ENCODE measurements at regions not wholly inside any gene's neighbourhood (a gene's known extent, or its start where the extent isn't known, plus 50 kb on each side); places are given as distances from the start of the nearest gene placed in this dataset.

DNA sequence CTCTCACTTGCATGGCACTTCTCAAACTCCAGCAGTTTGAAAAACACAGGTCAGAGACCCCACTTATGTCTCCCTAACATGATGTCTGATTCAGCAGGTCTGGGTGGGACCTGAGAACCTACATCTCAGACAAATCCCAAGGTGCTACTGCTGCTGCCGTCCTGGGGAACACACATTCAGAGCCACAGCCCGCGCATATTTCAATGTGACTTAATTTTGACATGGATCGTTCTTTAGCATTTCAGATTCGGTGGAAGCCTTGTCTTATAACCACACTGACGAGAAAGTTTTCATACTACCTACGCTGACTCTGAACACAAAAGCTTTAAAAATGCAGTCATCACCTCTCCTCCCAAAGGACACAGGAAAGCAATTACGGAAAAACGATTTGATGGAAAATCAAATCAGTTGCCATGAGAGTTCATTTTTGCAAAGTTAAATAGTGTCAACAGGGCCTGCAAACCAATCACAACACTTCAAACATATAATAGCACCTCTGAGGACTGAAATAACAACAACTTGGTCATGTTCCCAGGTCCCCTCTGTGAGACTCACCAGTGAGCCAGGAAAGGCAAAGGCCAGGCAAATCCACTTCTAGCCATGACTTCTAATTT is 132.6 kb downstream of the SHANK2 start:
- no peak for DNase-seq

DNA sequence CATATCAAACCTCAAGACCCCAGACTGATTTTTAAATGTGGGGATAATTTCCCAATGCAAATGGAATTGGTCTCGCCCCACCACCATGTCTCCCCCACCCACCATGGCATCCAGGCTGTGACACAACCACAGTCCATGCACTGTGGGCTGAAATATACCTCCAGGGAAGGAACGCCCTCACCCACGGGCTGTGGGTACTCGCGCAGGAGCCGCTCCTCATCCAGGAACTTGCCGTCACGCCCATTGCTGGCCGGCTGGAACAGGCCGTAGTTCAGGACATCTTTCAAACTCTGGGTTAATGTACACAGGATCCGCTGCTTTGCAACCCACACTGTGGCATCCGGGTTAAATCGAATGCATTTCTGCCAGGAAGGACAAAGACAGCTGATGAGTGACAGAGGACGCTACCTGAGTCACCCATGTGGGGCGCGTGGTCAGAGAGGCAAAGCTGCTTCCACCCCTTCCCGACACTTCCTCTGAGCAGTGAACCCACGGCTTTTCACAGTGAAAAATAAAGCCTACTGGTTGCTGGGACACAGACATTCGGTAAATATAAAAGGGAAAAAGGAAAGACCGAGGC is 133.6 kb downstream of the SHANK2 start:
- DNase-seq: no peak

DNA sequence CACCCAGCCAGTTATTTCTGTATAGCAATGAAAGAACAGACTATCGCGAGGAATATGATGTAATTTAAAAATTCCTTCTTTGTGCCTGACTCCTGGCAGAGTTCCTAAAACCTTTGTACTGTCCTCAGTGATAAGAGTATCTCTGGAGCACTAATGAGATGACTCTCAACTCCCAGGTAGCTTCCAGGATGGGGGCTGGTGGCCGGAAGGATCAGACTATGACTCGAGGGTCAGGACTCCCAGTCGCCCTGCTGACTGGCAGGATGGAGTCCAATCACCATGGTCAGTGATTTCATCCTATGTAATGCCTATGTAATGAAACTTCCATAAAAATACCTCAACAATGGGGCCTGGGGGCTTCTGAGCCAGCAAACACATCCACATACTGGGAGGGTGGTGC is 135.1 kb downstream of the SHANK2 start:
- DNase-seq: no peak

DNA sequence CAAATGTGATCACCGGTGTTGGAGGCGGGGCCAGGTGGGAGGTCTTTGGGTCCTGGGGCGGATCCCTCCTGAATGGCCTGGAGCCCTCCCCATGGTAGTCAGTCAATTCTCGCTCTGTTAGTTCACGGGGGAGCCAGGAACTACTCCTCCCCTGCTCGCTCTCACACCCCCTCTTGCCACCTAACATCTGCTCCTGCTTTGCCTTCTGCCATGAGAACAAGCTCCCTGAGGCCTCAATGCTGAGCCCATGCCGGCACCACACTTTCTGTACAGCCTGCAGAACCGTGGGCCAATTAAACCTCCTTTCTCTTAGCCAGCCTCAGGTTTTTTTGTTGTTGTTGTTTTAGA is 135.7 kb downstream of the SHANK2 start:
- no peak for DNase-seq

DNA sequence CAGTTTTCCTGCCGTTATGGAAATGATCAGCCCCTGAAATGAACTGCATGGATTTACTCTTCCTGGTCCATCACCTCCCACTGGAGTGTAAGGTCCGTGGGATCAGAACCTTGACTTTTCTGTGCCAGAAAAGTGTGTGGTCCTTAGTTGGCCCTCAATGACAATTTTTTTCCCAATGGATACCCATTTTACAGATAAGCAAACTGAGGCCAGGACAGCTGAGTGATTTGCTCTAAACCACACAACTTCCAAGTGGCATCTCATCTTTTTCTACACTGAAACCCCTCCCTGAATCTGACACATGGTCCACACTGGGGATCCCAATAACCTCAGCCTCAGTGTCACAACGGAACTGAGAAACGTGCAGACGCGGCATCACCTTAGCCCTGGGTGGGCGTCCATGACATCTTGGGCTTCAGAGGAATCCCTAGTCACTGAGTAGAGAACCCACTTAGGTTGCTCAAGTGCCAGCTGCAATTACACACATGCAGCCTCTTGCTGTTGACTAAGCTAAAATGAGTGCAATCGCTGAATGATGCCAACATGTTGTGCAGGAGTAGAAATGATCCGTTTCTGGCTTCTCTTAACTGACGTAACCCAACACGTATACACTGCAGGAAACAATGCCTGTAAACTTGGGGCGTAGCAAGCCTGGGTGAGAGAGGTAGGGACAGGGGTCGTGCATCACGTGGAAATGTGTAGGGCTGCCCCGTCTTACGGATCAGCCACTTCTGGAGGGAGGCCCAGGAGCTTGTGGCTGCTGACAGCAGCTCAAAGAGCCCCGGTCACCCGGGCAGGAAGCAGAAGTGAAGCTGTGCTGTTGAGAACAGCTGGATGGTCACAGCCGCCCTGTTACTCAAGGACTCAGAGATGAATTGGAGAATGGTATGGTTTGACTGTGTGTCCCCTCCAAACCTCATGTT is 136.3 kb downstream of the SHANK2 start:
- no peak for DNase-seq

DNA sequence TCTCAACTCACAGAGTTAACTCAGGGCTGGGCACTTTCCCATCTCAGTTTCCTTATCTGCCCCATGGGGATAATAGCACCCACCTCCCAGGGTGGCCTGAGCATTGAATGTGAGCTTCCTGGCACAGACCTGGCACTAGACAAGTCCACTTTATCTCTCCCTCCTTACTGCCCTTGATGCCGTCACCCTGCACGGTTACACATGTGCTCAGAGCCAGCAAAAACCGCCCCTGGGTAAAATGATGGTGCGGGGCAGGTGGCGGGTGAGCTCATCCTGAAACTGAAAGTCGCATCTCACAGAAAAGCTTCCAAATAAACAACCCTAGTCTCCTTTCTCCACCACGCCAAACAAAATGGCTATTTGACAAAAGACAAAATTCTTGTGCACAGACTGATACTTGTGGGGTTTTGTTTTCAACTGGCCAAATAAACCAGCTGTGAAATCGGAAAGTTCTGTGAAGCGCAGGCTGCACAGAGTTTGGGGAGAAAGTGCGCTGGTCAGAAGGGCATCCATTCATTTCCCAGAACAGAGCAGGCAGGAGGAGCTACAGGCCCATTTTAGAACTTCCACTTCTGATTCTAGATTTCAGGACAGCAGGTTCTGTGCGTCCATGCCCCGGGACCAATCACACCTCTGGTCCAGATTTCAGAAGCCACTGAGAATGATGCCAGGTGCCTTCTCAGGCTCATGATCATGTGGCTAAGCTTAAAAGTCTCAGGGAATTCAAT is 138.1 kb downstream of the SHANK2 start:
- no peak for DNase-seq

DNA sequence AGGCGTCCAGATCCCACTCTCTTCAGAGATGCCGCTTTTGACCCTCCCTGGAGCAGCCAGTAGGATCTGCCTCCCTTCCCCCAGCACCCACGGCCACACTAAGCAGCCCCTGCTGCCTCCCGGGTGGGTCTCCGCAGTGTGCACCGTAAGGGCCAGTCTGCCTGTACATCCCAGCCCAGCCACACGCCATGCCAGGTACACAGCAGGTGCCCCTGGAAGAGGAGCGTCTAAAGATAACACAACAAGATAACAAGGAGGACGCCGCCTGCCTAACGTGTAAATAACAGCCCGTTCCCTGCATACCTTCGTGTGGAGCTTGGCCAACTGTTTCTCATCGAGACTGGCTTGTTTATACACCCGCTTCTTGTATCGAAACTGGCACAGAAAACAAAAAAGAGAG is 139.4 kb downstream of the SHANK2 start:
- DNase-seq: no peak

DNA sequence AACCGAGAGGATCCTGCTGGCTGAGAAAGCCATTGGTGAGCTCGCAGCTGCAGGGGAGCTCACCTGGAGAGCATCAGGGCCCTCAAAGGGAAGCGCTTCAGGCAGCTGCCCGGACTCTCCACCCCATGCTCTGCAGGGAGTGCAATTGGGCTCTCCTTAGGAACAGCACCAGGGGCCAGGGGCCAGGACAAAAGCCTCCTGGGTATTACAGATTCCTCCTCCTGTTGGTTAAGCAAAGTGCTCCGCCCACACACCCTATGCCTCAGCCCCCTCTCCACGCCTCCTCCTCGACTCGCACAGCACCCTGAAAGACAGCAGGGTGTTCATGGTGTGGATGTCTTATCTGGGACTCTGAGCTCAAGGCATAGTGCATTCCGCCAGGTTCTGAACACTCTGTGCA is 139.9 kb downstream of the SHANK2 start:
- no peak for DNase-seq

DNA sequence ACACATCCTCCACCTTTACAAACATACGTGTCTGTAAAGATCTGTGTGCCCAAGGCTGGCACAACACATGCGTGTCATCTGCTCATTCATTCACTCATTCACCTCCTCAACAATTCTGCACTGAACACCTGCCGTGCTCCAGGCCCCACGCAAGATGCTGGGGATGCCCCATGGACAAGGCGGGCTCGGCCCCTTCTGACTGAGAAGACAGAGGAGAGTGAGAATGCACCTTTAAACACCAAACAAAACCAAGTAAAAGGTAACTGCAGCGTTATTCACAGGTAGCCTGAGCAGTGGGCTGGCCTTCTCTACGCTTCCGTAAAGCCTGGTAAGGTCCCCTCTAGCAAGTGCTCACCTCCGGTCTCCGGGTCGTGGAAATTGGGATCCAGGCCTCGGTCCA is 142.8 kb downstream of the SHANK2 start:
- DNase-seq: no peak

DNA sequence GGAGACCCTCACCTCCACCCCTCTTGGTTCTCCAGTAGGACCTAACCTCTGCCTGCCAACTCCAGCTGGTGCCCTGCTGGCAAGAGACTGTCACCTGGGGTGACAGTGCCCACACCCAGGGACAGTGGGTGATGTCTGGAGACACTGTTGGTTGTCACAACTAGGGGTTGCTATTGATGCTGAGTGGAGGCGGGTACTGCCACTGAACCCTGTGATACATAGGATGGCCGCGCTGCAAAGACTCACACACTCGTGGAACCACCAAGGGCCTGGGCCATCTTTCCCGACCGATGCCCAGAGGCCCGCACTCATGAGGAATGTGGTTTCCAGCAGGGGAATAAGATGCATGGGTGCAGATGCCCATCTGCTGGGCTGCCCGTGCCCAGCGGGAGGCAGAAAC is 143.2 kb downstream of the SHANK2 start:
- no peak for DNase-seq

DNA sequence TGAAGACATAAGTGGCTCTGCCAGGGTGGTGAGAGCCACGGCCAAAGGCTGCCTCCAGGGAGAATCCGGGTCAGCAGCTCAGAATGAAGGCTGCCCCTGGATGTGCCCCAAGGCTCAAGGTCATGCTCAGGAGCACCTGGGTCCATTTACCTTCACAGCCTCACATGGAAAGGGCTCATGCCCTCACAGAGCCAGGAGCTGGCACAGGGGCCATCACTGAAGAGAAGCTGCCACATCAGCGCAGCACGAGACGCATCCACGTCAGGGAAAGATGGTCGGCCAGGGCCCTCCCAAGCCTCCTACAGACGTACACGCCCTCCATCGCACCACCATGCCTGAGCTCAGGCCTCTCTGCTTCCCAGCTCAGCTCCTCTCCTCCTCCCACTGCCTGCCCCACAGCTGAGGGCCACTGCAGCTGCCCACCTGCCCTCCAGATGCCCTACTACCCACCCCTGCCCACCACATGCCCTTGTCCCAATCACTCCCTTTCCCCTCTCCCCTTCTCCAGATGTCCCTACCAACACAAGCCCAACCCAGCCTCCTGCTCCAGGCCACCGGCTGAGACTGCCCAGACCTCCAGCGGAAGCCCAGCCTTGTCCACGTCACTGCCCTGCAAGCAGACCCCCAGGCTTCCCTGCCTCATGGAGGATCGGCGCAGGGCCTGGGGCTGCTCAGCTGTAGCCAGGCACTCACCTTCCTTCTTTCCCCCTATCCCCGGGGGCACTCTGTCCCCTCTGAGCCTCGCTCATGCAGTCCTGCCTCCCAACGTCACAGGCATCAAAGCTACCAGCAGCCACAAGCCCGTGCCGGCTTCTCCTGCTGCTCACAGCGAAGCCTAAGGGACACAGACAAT is 144.1 kb downstream of the SHANK2 start:
- DNase-seq: no peak

DNA sequence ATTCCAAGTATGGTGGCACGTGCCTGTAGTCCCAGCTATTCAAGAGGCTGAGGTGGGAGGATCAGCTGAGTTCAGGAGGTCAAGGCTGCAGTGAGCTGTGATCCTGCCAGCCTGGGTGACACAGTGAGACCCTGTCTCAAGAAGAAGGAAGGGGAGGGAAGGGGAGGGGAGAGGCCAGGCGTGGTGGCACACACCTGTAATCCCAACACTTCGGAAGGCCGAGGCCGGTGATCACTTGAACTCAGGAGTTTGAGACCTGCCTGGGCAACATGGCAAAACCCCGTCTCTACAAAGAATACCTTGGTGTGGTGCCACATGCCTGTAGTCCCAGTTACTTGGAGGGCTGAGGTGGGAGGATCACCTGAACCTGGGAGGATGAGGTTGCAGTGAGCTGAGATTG is 145.7 kb downstream of the SHANK2 start:
- DNase-seq: no peak

DNA sequence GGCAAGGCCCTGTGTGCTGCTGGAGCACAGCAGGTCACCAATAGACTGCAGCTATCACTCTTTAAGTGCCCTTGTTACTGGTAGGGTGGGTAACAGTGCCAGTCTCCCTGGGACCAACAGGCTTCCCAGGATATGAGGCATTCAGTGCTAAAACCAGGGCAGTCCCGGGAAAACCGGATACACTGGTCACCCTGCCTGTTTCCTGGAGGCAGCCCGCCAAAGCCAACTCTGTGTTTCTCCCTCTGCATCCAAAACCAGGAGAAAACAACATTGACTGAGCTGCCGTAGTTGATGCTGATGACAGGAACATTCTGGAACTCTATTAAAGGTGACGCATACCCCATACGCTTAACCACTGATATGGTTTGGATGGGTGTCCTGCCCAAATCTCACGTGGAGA is 149.1 kb downstream of the SHANK2 start:
- DNase-seq: no peak

DNA sequence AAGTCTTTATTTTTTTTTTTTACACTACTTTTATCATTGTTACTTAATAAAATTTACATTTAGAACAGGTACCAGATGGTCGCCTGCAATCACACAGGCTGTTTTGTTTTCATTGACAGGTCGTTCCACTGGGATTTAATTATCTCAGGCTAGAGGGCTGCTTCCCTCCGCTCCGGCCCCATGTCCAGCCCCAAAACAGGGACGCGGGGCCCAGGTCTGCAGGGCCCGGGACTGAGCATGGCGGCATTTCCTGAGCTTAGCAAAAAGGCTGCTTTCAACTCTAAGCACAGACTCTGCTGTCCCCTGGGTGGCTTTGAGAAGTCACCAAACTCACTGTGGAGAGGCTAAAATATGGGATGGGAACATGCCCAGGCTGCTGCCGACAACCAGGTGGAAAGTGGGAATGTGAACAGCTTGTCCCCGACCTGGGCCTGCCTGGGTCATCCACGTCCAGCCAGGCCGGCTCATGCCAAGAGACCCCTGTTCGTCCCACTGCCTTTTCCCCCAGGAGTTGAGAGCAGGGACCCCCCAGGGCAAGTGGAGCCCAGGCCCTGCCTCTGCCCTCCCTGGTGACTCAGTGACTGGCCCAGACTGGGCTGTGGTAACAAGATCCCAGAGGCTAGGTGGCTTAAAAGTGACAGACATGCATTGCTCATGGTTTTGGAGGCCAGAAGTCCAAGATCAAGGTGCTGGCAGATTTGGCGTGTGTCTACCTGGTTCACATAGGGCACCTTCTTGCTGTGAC is 150.0 kb downstream of the SHANK2 start:
- no peak for DNase-seq

DNA sequence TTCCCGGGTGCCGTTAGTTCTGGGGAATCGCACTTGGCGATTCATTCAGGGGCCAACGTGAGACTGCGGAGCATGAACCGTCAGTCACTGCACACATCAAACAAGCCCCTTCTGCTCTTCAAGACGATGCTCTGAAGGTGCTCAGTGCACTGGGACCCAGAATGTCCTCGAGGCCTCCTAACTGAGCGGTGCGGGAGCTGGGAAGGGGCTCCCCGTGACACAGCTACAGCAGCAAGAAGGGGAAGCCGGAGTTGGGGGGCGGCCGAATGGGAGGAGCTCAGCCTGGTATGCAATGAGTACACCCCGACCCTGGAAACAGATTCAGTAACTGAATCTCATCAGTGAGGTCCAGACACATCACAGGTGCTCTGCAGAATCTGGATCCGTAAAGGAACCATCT is 150.8 kb downstream of the SHANK2 start:
- no peak for DNase-seq

DNA sequence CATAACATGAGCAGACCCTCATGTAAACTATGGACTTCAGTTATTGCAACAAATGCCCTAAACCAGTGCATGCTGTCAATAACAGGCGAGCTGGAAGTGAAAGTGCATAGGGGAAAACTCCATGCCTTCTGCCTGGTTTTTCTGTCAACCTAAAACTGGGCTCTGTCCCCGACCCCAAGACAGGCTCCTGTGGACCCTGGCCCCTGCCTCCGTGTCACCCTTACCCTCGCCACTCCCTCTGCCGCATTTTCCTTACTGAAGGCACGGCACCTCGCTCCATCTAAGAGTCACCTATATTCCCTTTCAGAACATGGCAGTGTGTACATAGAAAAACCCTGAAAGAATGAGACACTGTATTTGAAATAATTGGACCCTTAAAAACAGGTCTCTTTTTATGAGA is 151.3 kb downstream of the SHANK2 start:
- DNase-seq: no peak

DNA sequence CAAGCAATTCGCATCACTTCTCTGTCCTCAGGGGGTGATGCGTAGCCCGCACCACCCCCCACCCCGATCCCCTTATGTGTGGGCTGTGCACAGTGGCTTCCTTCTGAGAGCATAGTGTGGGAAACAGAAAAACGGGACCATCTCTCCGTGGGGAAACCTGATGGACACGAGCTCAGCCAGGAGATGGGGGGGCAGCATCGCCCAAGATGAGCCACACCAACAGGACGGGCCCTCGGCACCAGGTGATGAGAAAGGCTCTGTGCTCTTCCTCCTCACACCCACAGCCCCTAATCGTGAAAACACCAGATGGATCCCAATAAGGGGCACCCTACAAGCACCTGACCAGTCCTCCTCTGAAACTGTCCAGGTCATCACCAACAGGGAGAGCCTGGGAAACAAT is 153.6 kb downstream of the SHANK2 start:
- no peak for DNase-seq

DNA sequence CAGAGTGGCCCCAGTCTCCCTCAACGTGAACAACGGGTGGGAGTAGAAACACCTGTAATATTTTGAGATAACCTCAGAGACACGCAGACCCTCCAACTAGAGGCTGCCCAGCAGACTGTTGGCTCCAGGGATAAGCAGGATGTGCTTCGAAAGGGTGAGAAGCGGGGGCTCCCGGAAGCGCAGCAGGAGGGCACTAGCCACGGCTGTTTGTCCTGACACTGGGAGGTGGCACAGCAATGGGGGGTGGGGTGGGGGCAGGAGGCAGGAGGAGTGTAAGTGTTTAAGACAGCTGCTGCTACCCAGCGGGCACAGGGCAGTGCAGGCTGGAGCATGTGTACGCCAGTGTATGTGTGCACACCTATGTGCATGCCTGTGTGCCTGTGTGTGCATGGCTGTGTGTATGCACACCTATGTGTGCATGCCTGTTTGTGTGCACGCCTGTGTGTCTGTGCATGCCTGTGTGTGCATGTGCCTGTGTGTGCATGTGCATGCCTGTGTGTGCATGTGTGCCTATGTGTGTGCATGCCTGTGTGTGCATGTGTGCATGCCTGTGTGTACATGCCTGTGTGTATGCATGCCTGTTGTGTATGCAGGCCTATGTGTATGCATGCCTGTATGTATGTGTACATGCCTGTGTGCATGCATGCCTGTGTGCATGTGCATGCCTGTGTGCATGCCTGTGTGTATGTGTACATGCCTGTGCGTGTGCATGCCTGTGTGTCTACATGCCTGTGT is 154.7 kb downstream of the SHANK2 start:
- DNase-seq: no peak

DNA sequence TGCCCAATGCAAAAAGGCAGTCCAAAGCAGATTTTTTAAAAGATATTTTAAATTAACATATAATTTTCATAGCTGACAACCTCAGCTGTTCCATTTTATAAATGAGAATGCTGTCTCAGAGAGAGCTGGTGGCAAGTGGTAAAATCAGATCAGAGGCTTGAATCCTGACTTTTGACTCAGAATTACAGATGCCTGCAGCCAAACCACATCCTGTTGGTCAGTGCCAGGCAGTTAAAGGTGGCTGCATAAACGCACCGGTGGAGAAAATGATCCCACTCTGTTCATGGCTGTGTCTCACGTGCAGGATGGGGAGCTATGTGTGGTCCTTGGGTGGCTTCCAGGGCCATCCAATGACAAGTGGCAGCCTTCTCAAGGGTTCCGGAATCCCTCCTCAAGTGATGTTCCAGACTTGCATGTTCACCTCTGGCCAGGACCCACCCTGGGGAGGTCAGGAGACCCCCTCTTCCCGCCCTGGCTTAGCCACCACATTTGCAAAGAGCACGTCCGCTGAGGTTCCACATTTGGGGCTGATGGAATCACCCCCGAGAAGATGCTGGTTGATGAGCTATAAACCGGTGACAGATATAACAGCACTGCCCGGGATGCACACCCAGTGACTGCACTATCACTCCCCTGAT is 155.5 kb downstream of the SHANK2 start:
- DNase-seq: no peak

DNA sequence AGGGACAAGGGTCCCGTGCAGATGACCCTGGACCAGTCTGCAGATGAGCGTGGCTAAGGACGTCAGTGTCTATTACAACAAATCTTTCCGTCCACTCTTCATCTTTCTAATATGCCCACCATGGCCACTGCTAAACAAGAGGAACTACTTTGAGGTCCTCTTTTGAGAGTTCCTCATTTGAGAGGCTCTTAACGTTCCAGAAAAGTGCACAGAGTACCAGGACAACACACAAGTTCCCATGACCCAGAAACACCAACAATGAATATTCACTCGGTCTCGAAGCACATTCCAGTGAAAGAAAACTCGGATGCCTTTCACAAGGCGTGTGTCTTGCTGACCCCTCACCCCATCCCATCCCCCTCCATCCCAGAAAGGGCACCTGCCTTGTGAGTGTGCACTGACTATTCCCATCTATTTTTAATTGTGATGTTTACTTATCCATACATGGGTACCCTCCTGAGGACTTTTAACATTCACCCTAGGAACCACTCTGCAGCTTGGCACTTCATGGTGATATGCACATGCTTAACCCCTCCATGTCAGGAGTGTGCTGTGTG is 157.0 kb downstream of the SHANK2 start:
- DNase-seq: no peak

All from right hindlimb (tissue), 1 donor.